ENCODE measurements at regions not wholly inside any gene's neighbourhood (a gene's known extent, or its start where the extent isn't known, plus 50 kb on each side); places are given as distances from the start of the nearest gene placed in this dataset.

- TF ChIP-seq SPI1 (IDR thresholded peaks at IDR 0.05; ENCODE audit: low read depth, low read length) = no peak
- TF ChIP-seq POLR2A (IDR thresholded peaks at IDR 0.05; ENCODE audit: low read depth, low read length) = no peak
Measured at GRCh38 chr17:74115586-74115985, 87.9 kb upstream of the RPL38 start.

Data from GM12891 (cell line).